GM23338 (cell line): ENCODE measurements at regions not wholly inside any gene's neighbourhood (a gene's known extent, or its start where the extent isn't known, plus 50 kb on each side); places are given as distances from the start of the nearest gene placed in this dataset.

Source experiments
- CREB1 ChIP-seq: fragments of 250-450 bp; sonication (Bioruptor Pico); IDR thresholded peaks from 2 replicates; pipeline ENCODE4 v1.5.0; 2020; ENCODE audit warnings: low read depth, mild to moderate bottlenecking, moderate library complexity
- CTCF ChIP-seq, 2 experiments: fragments of 200-600 bp in 1 of 2; sonication (generic) in 1 of 2; conservative IDR thresholded peaks; 2 replicates each; pipeline versions ENCODE4 v1.5.1 to v1.6.1; 2016 to 2017; ENCODE audit warnings: antibody characterized with exemption in 2 of 2, low read depth in 2 of 2, mild to moderate bottlenecking in 2 of 2, moderate library complexity in 1 of 2
- EZH2 ChIP-seq: fragments of 200-600 bp; sonication (generic); IDR thresholded peaks from one replicate; pipeline ENCODE4 v1.8.0; 2017; ENCODE audit warnings: antibody characterized with exemption, mild to moderate bottlenecking, low read depth; ENCODE audit not compliant: unreplicated experiment
- EZH2phosphoT487 ChIP-seq: fragments of 200-600 bp; sonication (generic); IDR thresholded peaks from one replicate; pipeline ENCODE4 v1.8.1; 2018; ENCODE audit warnings: antibody characterized with exemption; ENCODE audit not compliant: unreplicated experiment
- JUNB ChIP-seq: IDR thresholded peaks from one replicate; pipeline ENCODE4 v1.6.1; 2016; ENCODE audit warnings: antibody characterized with exemption; ENCODE audit not compliant: unreplicated experiment
- NANOG ChIP-seq: IDR thresholded peaks from 2 replicates; pipeline ENCODE4 v1.6.1; 2016; ENCODE audit warnings: antibody characterized with exemption, borderline replicate concordance
- POLR2AphosphoS5 ChIP-seq: IDR thresholded peaks from 2 replicates; pipeline ENCODE4 v1.6.1; 2016; ENCODE audit warnings: antibody characterized with exemption, low read depth
- TF ChIP-seq, protein P1 (sequence below): IDR thresholded peaks from one replicate; pipeline ENCODE4 v1.6.1; 2018; ENCODE audit warnings: antibody characterized with exemption; ENCODE audit not compliant: unreplicated experiment
- TF ChIP-seq, protein P2 (sequence below): IDR thresholded peaks from 2 replicates; pipeline ENCODE4 v1.6.1; 2016; ENCODE audit warnings: antibody characterized with exemption

GRCh38 chr14:21894003-21894897 lies 220.6 kb upstream of the OR4E1 start:
- TF ChIP-seq CTCF (conservative IDR thresholded peaks at IDR 0.05; ENCODE audit: low read depth in 2 of 2) (peak; percentile 71 to 72), EZH2 (no peak), POLR2AphosphoS5 (no peak), EZH2phosphoT487 (no peak), NANOG (no peak), CREB1 (CRISPR knock-in tag) (peak; percentile 83), JUNB (no peak)
- TF ChIP-seq, protein P1, sequence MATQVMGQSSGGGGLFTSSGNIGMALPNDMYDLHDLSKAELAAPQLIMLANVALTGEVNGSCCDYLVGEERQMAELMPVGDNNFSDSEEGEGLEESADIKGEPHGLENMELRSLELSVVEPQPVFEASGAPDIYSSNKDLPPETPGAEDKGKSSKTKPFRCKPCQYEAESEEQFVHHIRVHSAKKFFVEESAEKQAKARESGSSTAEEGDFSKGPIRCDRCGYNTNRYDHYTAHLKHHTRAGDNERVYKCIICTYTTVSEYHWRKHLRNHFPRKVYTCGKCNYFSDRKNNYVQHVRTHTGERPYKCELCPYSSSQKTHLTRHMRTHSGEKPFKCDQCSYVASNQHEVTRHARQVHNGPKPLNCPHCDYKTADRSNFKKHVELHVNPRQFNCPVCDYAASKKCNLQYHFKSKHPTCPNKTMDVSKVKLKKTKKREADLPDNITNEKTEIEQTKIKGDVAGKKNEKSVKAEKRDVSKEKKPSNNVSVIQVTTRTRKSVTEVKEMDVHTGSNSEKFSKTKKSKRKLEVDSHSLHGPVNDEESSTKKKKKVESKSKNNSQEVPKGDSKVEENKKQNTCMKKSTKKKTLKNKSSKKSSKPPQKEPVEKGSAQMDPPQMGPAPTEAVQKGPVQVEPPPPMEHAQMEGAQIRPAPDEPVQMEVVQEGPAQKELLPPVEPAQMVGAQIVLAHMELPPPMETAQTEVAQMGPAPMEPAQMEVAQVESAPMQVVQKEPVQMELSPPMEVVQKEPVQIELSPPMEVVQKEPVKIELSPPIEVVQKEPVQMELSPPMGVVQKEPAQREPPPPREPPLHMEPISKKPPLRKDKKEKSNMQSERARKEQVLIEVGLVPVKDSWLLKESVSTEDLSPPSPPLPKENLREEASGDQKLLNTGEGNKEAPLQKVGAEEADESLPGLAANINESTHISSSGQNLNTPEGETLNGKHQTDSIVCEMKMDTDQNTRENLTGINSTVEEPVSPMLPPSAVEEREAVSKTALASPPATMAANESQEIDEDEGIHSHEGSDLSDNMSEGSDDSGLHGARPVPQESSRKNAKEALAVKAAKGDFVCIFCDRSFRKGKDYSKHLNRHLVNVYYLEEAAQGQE: no peak
- TF ChIP-seq, protein P2, sequence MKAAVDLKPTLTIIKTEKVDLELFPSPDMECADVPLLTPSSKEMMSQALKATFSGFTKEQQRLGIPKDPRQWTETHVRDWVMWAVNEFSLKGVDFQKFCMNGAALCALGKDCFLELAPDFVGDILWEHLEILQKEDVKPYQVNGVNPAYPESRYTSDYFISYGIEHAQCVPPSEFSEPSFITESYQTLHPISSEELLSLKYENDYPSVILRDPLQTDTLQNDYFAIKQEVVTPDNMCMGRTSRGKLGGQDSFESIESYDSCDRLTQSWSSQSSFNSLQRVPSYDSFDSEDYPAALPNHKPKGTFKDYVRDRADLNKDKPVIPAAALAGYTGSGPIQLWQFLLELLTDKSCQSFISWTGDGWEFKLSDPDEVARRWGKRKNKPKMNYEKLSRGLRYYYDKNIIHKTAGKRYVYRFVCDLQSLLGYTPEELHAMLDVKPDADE: no peak
